Neuronal stem cell (in vitro differentiated cells): ENCODE measurements at regions not wholly inside any gene's neighbourhood (a gene's known extent, or its start where the extent isn't known, plus 50 kb on each side); places are given as distances from the start of the nearest gene placed in this dataset.

Experiments
- DNase-seq: peaks from one replicate; pipeline ENCODE4 v3.0.0-alpha.2; 2013; ENCODE audit warnings: low spot score
- H2AFZ ChIP-seq: one replicate; pipeline ENCODE4 v1.6.1; 2013; ENCODE audit warnings: mild to moderate bottlenecking, low read length, inconsistent platforms
- H2AK5ac ChIP-seq: 2 replicates; pipeline ENCODE4 v1.6.1; 2013; ENCODE audit warnings: low read depth, mild to moderate bottlenecking, inconsistent platforms, low read length, moderate library complexity, mixed read lengths
- H2BK120ac ChIP-seq: 2 replicates; pipeline ENCODE4 v1.6.1; 2013; ENCODE audit warnings: low read depth, mild to moderate bottlenecking, inconsistent platforms, low read length, moderate library complexity, mixed read lengths
- H2BK12ac ChIP-seq: one replicate; pipeline ENCODE4 v1.6.1; 2013; ENCODE audit warnings: low read length, inconsistent platforms
- H2BK15ac ChIP-seq: 2 replicates; pipeline ENCODE4 v1.6.1; 2013; ENCODE audit warnings: mild to moderate bottlenecking, low read length, inconsistent platforms, mixed read lengths
- H2BK5ac ChIP-seq: one replicate; pipeline ENCODE4 v1.6.1; 2013; ENCODE audit warnings: inconsistent platforms, mild to moderate bottlenecking, low read length, moderate library complexity
- H3K14ac ChIP-seq: one replicate; pipeline ENCODE4 v1.6.1; 2013; ENCODE audit warnings: low read length, inconsistent platforms
- H3K18ac ChIP-seq: 2 replicates; pipeline ENCODE4 v1.6.1; 2013; ENCODE audit warnings: low read length, inconsistent platforms
- H3K23ac ChIP-seq: 2 replicates; pipeline ENCODE4 v1.6.1; 2013; ENCODE audit warnings: low read depth, mild to moderate bottlenecking, mixed read lengths, low read length, inconsistent platforms; ENCODE audit not compliant: poor library complexity
- H3K27ac ChIP-seq: replicated peaks from 3 replicates; pipeline ENCODE4 v1.5.1; 2013; ENCODE audit warnings: low read length, inconsistent platforms
- H3K27me3 ChIP-seq, 3 experiments: 2 replicates each; pipeline ENCODE4 v1.6.1; 2013; ENCODE audit warnings: low read length in 3 of 3, mild to moderate bottlenecking in 2 of 3, inconsistent platforms in 1 of 3, low read depth in 1 of 3, mixed read lengths in 1 of 3, moderate library complexity in 1 of 3; ENCODE audit not compliant: control insufficient read depth in 3 of 3, insufficient read depth in 3 of 3
- H3K36me3 ChIP-seq, 2 donors: replicated peaks in 1 of 2; 2 replicates each; pipeline ENCODE4 v1.6.1; 2013; ENCODE audit warnings: low read length in 2 of 2; ENCODE audit not compliant: control insufficient read depth in 2 of 2, insufficient read depth in 2 of 2
- H3K4ac ChIP-seq: 2 replicates; pipeline ENCODE4 v1.6.1; 2013; ENCODE audit warnings: inconsistent platforms, mild to moderate bottlenecking, low read length, moderate library complexity
- H3K4me1 ChIP-seq, 2 donors: 1 replicate in 1 of 2; 2 replicates in 1 of 2; pipeline ENCODE4 v1.6.1; 2013; ENCODE audit warnings: low read length in 2 of 2, low read depth in 1 of 2; ENCODE audit not compliant: control insufficient read depth in 2 of 2, insufficient read depth in 1 of 2
- H3K4me2 ChIP-seq: one replicate; pipeline ENCODE4 v1.6.1; 2013; ENCODE audit warnings: mild to moderate bottlenecking, low read length, inconsistent platforms; ENCODE audit not compliant: insufficient read depth, poor library complexity, severe bottlenecking
- H3K4me3 ChIP-seq, 2 donors: 2 replicates each; pipeline ENCODE4 v1.5.1; 2013; ENCODE audit warnings: low read length in 2 of 2, mild to moderate bottlenecking in 2 of 2, inconsistent platforms in 1 of 2, moderate library complexity in 1 of 2
- H3K79me1 ChIP-seq: one replicate; pipeline ENCODE4 v1.6.1; 2013; ENCODE audit warnings: low read depth, mild to moderate bottlenecking, inconsistent platforms, low read length, moderate library complexity
- H3K9ac ChIP-seq: one replicate; pipeline ENCODE4 v1.6.1; 2013; ENCODE audit warnings: mild to moderate bottlenecking, low read depth, low read length, inconsistent platforms; ENCODE audit not compliant: poor library complexity
- H3K9me3 ChIP-seq, 2 donors: replicated peaks in 1 of 2; 2 replicates each; pipeline versions ENCODE3 to v1.6.1; 2013; ENCODE audit warnings: low read length in 2 of 2, mild to moderate bottlenecking in 2 of 2, inconsistent platforms in 1 of 2, low read depth in 1 of 2, mixed read lengths in 1 of 2, moderate library complexity in 1 of 2; ENCODE audit not compliant: control insufficient read depth in 2 of 2, insufficient read depth in 1 of 2
- H4K8ac ChIP-seq: one replicate; pipeline ENCODE4 v1.6.1; 2013; ENCODE audit warnings: low read depth, mild to moderate bottlenecking, inconsistent platforms, low read length, moderate library complexity
- H4K91ac ChIP-seq: one replicate; pipeline ENCODE4 v1.6.1; 2013; ENCODE audit warnings: low read length, low read depth, mild to moderate bottlenecking, inconsistent platforms; ENCODE audit not compliant: poor library complexity
- WGBS, 2 donors: extraction: QIAGEN DNeasy Blood & Tissue Kit; methylation state at CpG; one replicate each; pipeline ENCODE4 v1.1.7; 2013; ENCODE audit warnings: missing lambda C conversion rate in 2 of 2, mixed read lengths in 1 of 2; ENCODE audit not compliant: insufficient read length in 2 of 2, insufficient replicate concordance in 1 of 2; ENCODE audit errors: extremely low coverage in 2 of 2; 5-methylcytosine and 5-hydroxymethylcytosine counted together

DNA sequence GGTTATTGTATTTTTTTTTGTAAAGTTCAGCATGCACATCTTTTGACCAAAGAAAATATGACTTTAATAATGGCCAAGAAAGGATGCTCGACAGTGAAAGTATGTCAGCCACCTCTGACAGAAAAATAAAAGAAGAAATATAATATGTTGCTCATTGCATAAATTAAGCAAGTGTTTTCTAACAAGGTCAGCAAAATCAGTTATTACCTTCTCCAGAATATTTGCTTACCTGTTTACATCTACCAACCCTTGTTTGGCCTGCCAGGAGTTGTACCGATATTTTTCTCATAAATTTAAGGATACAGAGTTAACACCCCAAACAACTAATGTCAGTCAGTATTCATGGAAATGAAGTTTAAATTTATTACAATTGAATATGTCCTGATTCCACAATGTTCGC is 685.4 kb downstream of the PLA2G4A start:
- H2BK15ac ChIP-seq, result no peak overlapping the region
- no peaks in the 10 kb centered on the region for H3K36me3 ChIP-seq
- no peaks in the 10 kb centered on the region for H3K9me3 ChIP-seq
- no peaks in the 10 kb centered on the region for H3K27me3 ChIP-seq
- H2AFZ ChIP-seq, result no peak overlapping the region
- H3K9ac ChIP-seq, result no peak overlapping the region
- no peak overlapping the region for H3K23ac ChIP-seq
- H3K79me1 ChIP-seq, result no peaks in the 10 kb centered on the region
- H3K4ac ChIP-seq, result no peak overlapping the region
- no peak overlapping the region for H2BK12ac ChIP-seq
- no peaks in the 10 kb centered on the region for H3K4me1 ChIP-seq
- H4K8ac ChIP-seq, result no peak overlapping the region
- no CpG with 5 or more reads among the region's 3 CpGs for WGBS, 2 donors
- H2AK5ac ChIP-seq, result no peak overlapping the region
- H3K4me3 ChIP-seq, result no peak overlapping the region
- H2BK5ac ChIP-seq, result no peak overlapping the region
- H3K14ac ChIP-seq, result no peak overlapping the region
- no peak overlapping the region for H3K18ac ChIP-seq
- H3K27ac ChIP-seq, result no peak overlapping the region
- DNase-seq, result no peak
- H3K4me2 ChIP-seq, result no peak overlapping the region
- H4K91ac ChIP-seq, result no peak overlapping the region
- no peak overlapping the region for H2BK120ac ChIP-seq

DNA sequence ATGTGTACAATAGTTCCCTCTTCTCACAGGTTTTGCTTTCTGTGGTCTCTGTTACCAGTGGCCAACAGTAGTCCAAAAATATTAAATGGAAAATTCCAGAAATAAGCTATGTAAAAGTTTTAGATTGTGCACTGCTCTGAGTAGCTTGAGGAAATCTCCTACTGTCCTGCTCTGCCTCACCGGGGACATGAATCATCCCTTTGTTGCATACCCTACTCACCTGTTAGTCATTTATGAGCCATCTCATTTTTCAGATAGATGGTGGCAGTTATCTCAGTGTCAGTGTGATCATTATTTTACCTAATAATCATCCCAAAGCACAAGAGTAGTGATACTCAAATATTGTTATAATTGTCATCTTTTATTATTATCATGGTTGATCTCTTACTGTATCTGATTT is 688.1 kb downstream of the PLA2G4A start:
- H4K8ac ChIP-seq, result no peak overlapping the region
- H3K4me2 ChIP-seq, result no peak overlapping the region

DNA sequence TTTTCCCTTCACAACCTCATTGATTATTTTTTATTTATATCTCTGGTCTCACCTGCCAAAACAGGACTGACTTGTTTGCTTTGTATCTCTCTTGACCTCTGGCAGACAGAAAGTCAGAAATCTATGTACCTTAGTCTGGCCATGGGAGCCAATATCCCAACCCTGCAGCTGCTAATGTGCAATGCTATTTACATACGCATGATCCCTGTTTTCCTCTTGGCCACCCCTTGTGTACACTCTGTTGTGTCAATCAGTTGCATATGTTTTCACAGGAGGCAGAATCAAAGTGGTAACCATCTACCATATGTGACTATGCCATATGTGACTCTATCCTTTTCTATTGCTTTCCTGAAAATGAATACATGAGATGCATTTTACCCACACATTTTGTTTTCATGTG is 688.8 kb downstream of the PLA2G4A start:
- WGBS, 2 donors, result no CpG with 5 or more reads among the region's 1 CpG
- H4K8ac ChIP-seq, result no peak overlapping the region

More for the DNA sequence above, 688.1 kb downstream of the PLA2G4A start:
- H4K91ac ChIP-seq, result no peak overlapping the region
- H3K4ac ChIP-seq, result no peak overlapping the region
- H2BK120ac ChIP-seq, result no peak overlapping the region
- H3K4me1 ChIP-seq, result no peaks in the 10 kb centered on the region
- no peaks in the 10 kb centered on the region for H3K9me3 ChIP-seq
- no peak overlapping the region for H2BK15ac ChIP-seq
- H2AK5ac ChIP-seq, result no peak overlapping the region
- no peaks in the 10 kb centered on the region for H3K27me3 ChIP-seq
- no peak overlapping the region for H2AFZ ChIP-seq
- no peak overlapping the region for H2BK12ac ChIP-seq
- no peaks in the 10 kb centered on the region for H3K36me3 ChIP-seq
- H3K27ac ChIP-seq, result no peak overlapping the region
- WGBS, 2 donors, result no CpG with 5 or more reads among the region's 1 CpG
- no peaks in the 10 kb centered on the region for H3K79me1 ChIP-seq
- H3K14ac ChIP-seq, result no peak overlapping the region
- H2BK5ac ChIP-seq, result no peak overlapping the region
- DNase-seq, result no peak
- H3K18ac ChIP-seq, result no peak overlapping the region
- no peak overlapping the region for H3K9ac ChIP-seq
- H3K23ac ChIP-seq, result no peak overlapping the region
- no peak overlapping the region for H3K4me3 ChIP-seq

DNA sequence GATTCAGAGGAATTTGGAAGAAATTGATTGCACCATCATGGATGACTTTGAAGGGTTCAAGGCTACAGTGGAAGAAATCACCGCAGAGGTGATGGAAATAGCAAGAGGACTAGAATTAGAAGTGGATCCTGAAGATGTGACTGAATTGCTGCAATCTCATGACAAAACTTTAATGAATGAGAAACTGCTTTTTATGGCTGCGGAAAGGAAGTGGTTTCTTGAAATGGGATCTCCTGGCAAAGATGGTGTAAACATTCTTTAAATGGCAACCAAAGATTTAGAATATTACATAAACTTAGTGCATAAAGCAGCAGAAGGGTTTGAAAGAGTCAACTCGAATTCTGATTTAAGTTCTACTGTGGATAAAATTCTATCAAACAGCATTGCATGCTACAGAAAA is 698.6 kb downstream of the PLA2G4A start:
- Histone ChIP-seq H3K23ac (no peak overlapping the region), H2BK12ac (no peak overlapping the region), H3K4ac (no peak overlapping the region), H3K79me1 (no peaks in the 10 kb centered on the region), H3K9ac (no peak overlapping the region), H2AFZ (no peak overlapping the region), H3K9me3 (no peaks in the 10 kb centered on the region), H3K36me3 (no peaks in the 10 kb centered on the region), H3K27ac (no peak overlapping the region), H4K91ac (no peak overlapping the region), H2BK120ac (no peak overlapping the region), H2BK5ac (no peak overlapping the region), H4K8ac (no peak overlapping the region), H3K27me3 (no peaks in the 10 kb centered on the region), H2AK5ac (no peak overlapping the region), H3K18ac (no peak overlapping the region), H3K4me3 (no peak overlapping the region), H3K4me2 (no peak overlapping the region), H2BK15ac (no peak overlapping the region), H3K4me1 (no peaks in the 10 kb centered on the region), H3K14ac (no peak overlapping the region)
- no peak for DNase-seq
- no CpG with 5 or more reads among the region's 3 CpGs for WGBS, 2 donors

More for the DNA sequence above, 688.8 kb downstream of the PLA2G4A start:
- no peak overlapping the region for H2BK15ac ChIP-seq
- no peak overlapping the region for H3K27ac ChIP-seq
- no peak overlapping the region for H2BK12ac ChIP-seq
- H3K4ac ChIP-seq, result no peak overlapping the region
- no peaks in the 10 kb centered on the region for H3K79me1 ChIP-seq
- H3K9ac ChIP-seq, result no peak overlapping the region
- no peak overlapping the region for H2BK120ac ChIP-seq
- H3K4me1 ChIP-seq, result no peaks in the 10 kb centered on the region
- H3K4me3 ChIP-seq, result no peak overlapping the region
- H3K23ac ChIP-seq, result no peak overlapping the region
- no peak overlapping the region for H3K14ac ChIP-seq
- no peak for DNase-seq
- no peak overlapping the region for H2BK5ac ChIP-seq
- H3K18ac ChIP-seq, result no peak overlapping the region
- H3K36me3 ChIP-seq, result no peaks in the 10 kb centered on the region
- no peaks in the 10 kb centered on the region for H3K27me3 ChIP-seq
- no peaks in the 10 kb centered on the region for H3K9me3 ChIP-seq
- H4K91ac ChIP-seq, result no peak overlapping the region
- no peak overlapping the region for H3K4me2 ChIP-seq
- no peak overlapping the region for H2AK5ac ChIP-seq
- H2AFZ ChIP-seq, result no peak overlapping the region
